NAMALWA (cell line): ENCODE measurements at regions not wholly inside any gene's neighbourhood (a gene's known extent, or its start where the extent isn't known, plus 50 kb on each side); places are given as distances from the start of the nearest gene placed in this dataset.
"Not testable (repeated sequence)": the region's sequence is repeated elsewhere in the genome, so short reads cannot be mapped to it uniquely, and the experiment has no call there.

Experiments
- DNase-seq: peaks from one replicate; pipeline ENCODE4 v3.0.0-alpha.2; 2015; ENCODE audit warnings: low spot score

GRCh38 chr2:192535956-192536921 lies 341.5 kb upstream of the TMEFF2 start:
- no peak for DNase-seq

GRCh38 chr2:192534072-192534471 lies 339.3 kb upstream of the TMEFF2 start:
- DNase-seq = no peak

GRCh38 chr2:192524642-192525251 lies 330.0 kb upstream of the TMEFF2 start:
- not testable (repeated sequence) for DNase-seq

- DNase-seq = not testable (repeated sequence)
Observed at GRCh38 chr2:192524214-192524613, 329.5 kb upstream of the TMEFF2 start.

GRCh38 chr2:192515937-192516336 lies 321.2 kb upstream of the TMEFF2 start:
- no peak for DNase-seq

- DNase-seq = no peak
Observed at GRCh38 chr2:192513575-192513974, 318.8 kb upstream of the TMEFF2 start.

- DNase-seq = not testable (repeated sequence)
Observed at GRCh38 chr2:192507836-192508450, 313.2 kb upstream of the TMEFF2 start.

- no peak for DNase-seq
Observed at GRCh38 chr2:192500550-192501200, 305.9 kb upstream of the TMEFF2 start.

- no peak for DNase-seq
Observed at GRCh38 chr2:192499476-192499875, 304.7 kb upstream of the TMEFF2 start.

- no peak for DNase-seq
Observed at GRCh38 chr2:192498747-192499146, 304.0 kb upstream of the TMEFF2 start.

GRCh38 chr2:192488158-192488557 lies 293.4 kb upstream of the TMEFF2 start:
- DNase-seq = not testable (repeated sequence)

GRCh38 chr2:192487636-192488035 lies 292.9 kb upstream of the TMEFF2 start:
- DNase-seq = no peak

- no peak for DNase-seq
Observed at GRCh38 chr2:192484903-192485302, 290.2 kb upstream of the TMEFF2 start.

GRCh38 chr2:192480984-192481383 lies 286.3 kb upstream of the TMEFF2 start:
- DNase-seq = no peak

- no peak for DNase-seq
Observed at GRCh38 chr2:192473331-192473730, 278.6 kb upstream of the TMEFF2 start.

- no peak for DNase-seq
Observed at GRCh38 chr2:192471982-192472381, 277.2 kb upstream of the TMEFF2 start.

- no peak for DNase-seq
Observed at GRCh38 chr2:192469612-192470011, 274.9 kb upstream of the TMEFF2 start.

GRCh38 chr2:192467953-192468660 lies 273.4 kb upstream of the TMEFF2 start:
- DNase-seq = no peak

GRCh38 chr2:192465141-192465540 lies 270.4 kb upstream of the TMEFF2 start:
- no peak for DNase-seq

- no peak for DNase-seq
Observed at GRCh38 chr2:192459422-192459821, 264.7 kb upstream of the TMEFF2 start.

GRCh38 chr2:192448881-192449280 lies 254.1 kb upstream of the TMEFF2 start:
- no peak for DNase-seq
